Neural cell (in vitro differentiated cells): ENCODE measurements at regions not wholly inside any gene's neighbourhood (a gene's known extent, or its start where the extent isn't known, plus 50 kb on each side); places are given as distances from the start of the nearest gene placed in this dataset.

ENCODE experiments used
- H2AFZ ChIP-seq: fragments of 200-600, 300-800 bp; sonication (generic), shearing (Covaris generic); 2 replicates; pipeline ENCODE4 v1.6.0; 2014; ENCODE audit warnings: low read depth, mild to moderate bottlenecking, antibody characterized with exemption, low read length, moderate library complexity
- H3F3A ChIP-seq: fragments of 200-600 bp; shearing (Covaris generic); 2 replicates; pipeline ENCODE4 v1.6.1; 2016; ENCODE audit warnings: mild to moderate bottlenecking, moderate library complexity, mixed read lengths, antibody characterized with exemption, low read length; ENCODE audit not compliant: insufficient read depth, poor library complexity, severe bottlenecking
- H3K27ac ChIP-seq: fragments of 200-600, 300-800 bp; sonication (generic), shearing (Covaris generic); 2 replicates; pipeline ENCODE4 v1.5.1; 2014; ENCODE audit warnings: mild to moderate bottlenecking, low read length, moderate library complexity
- H3K27me3 ChIP-seq: fragments of 300-800, 200-600 bp; sonication (generic), shearing (Covaris generic); 2 replicates; pipeline ENCODE4 v1.6.0; 2014; ENCODE audit warnings: mild to moderate bottlenecking, low read depth, low read length, moderate library complexity; ENCODE audit not compliant: insufficient read depth
- H3K36me3 ChIP-seq: fragments of 300-800, 200-600 bp; sonication (generic), shearing (Covaris generic); 2 replicates; pipeline ENCODE4 v1.5.1; 2014; ENCODE audit warnings: mild to moderate bottlenecking, antibody characterized with exemption, low read length, moderate library complexity; ENCODE audit not compliant: insufficient read depth
- H3K4me2 ChIP-seq: fragments of 300-800, 200-600 bp; sonication (generic), shearing (Covaris generic); 2 replicates; pipeline ENCODE4 v1.6.0; 2014; ENCODE audit warnings: mild to moderate bottlenecking, low read length
- H3K4me3 ChIP-seq: fragments of 300-800, 200-600 bp; sonication (generic), shearing (Covaris generic); 2 replicates; pipeline ENCODE4 v1.5.1; 2014; ENCODE audit warnings: mild to moderate bottlenecking, low read length, moderate library complexity
- H3K79me2 ChIP-seq: fragments of 200-600 bp; shearing (Covaris generic); replicated peaks from 2 replicates; pipeline ENCODE4 v1.6.0; 2014; ENCODE audit warnings: mild to moderate bottlenecking, low read length, moderate library complexity; ENCODE audit not compliant: insufficient read depth
- H3K9ac ChIP-seq: fragments of 300-800, 200-600 bp; sonication (generic), shearing (Covaris generic); 2 replicates; pipeline ENCODE4 v1.6.1; 2016; ENCODE audit warnings: mild to moderate bottlenecking, low read length, mixed read lengths
- H3K9me2 ChIP-seq: fragments of 200-600 bp; shearing (Covaris generic); 2 replicates; pipeline ENCODE4 v1.6.1; 2016; ENCODE audit warnings: mild to moderate bottlenecking, low read length, mixed read lengths; ENCODE audit not compliant: insufficient read depth
- H3K9me3 ChIP-seq: fragments of 200-600, 300-800 bp; sonication (generic), shearing (Covaris generic); 2 replicates; pipeline ENCODE4 v1.6.1; 2016; ENCODE audit warnings: mild to moderate bottlenecking, mixed run types, low read length, moderate library complexity, mixed read lengths
- H4K20me1 ChIP-seq: fragments of 200-600 bp; shearing (Covaris generic); 2 replicates; pipeline ENCODE4 v1.6.1; 2016; ENCODE audit warnings: mild to moderate bottlenecking, mixed run types; ENCODE audit not compliant: insufficient read depth
- EP300 ChIP-seq: fragments of 450-650 bp; conservative IDR thresholded peaks from 2 replicates; pipeline ENCODE4 v1.6.1; 2014; ENCODE audit warnings: antibody characterized with exemption, mild to moderate bottlenecking, moderate library complexity; ENCODE audit not compliant: poor library complexity, severe bottlenecking
- EZH2 ChIP-seq: fragments of 200-600, 300-800 bp; shearing (Covaris generic), sonication (generic); IDR thresholded peaks from 2 replicates; pipeline ENCODE4 v1.6.1; 2014; ENCODE audit warnings: antibody characterized with exemption, low read length, borderline replicate concordance, mild to moderate bottlenecking; ENCODE audit not compliant: insufficient read depth, poor library complexity, severe bottlenecking
- MXI1 ChIP-seq: fragments of 450-650 bp; conservative IDR thresholded peaks from 2 replicates; pipeline ENCODE4 v1.6.1; 2014; ENCODE audit warnings: antibody characterized with exemption, mild to moderate bottlenecking; ENCODE audit not compliant: poor library complexity, severe bottlenecking
- POLR2AphosphoS5 ChIP-seq: IDR thresholded peaks from 2 replicates; pipeline ENCODE4 v1.6.1; 2012
- RAD21 ChIP-seq: fragments of 450-650 bp; conservative IDR thresholded peaks from 2 replicates; pipeline ENCODE4 v1.6.1; 2014; ENCODE audit warnings: antibody characterized with exemption, mild to moderate bottlenecking, moderate library complexity
- REST ChIP-seq: IDR thresholded peaks from 2 replicates; pipeline ENCODE4 v1.6.1; 2012; ENCODE audit warnings: borderline replicate concordance
- SMC3 ChIP-seq: fragments of 450-650 bp; conservative IDR thresholded peaks from 2 replicates; pipeline ENCODE4 v1.6.1; 2014; ENCODE audit warnings: antibody characterized with exemption, mild to moderate bottlenecking, moderate library complexity; ENCODE audit not compliant: poor library complexity
- TAF1 ChIP-seq: IDR thresholded peaks from 2 replicates; pipeline ENCODE4 v1.6.1; 2012; ENCODE audit warnings: low read depth
- TF ChIP-seq, protein P1 (sequence below): fragments of 450-650 bp; IDR thresholded peaks from 2 replicates; pipeline ENCODE4 v1.5.1; 2014; ENCODE audit warnings: antibody characterized with exemption, mild to moderate bottlenecking, moderate library complexity; ENCODE audit not compliant: poor library complexity, severe bottlenecking

DNA sequence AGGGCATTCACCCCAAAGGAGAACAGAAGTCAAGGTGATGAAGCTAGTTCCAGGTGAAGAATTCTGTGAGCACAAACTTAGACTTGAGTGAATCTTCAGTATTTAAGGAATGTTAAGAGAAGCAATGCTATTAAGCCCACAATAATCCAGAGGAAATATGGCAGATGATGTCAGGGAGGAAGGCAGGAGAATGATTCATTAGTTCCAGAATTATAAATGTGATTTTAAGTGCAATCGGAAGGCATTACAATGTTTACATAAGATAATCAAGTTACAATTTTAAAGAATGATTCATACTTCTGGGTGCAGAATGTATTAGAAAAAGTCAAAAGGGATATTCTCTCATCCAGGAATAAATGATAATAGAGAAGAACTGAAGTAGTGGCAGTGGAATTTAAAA, 545.2 kb upstream of the BRINP3 start:
- Histone ChIP-seq H3K79me2 (no peaks in the 10 kb centered on the region), H3K9me3 (no peaks in the 10 kb centered on the region), H3K9me2 (no peaks in the 10 kb centered on the region), H2AFZ (no peak overlapping the region), H3K4me2 (no peak overlapping the region), H3K4me3 (no peak overlapping the region), H3K9ac (no peak overlapping the region), H3F3A (no peaks in the 10 kb centered on the region), H3K27ac (no peak overlapping the region), H3K27me3 (no peaks in the 10 kb centered on the region), H4K20me1 (no peaks in the 10 kb centered on the region), H3K36me3 (no peaks in the 10 kb centered on the region)
- TF ChIP-seq EP300 = no peak
- TF ChIP-seq TAF1 = no peak

- Histone ChIP-seq H3K79me2 (no peaks in the 10 kb centered on the region), H2AFZ (no peak overlapping the region), H3K4me2 (no peak overlapping the region), H3F3A (no peaks in the 10 kb centered on the region), H3K9ac (no peak overlapping the region), H3K4me3 (no peak overlapping the region), H3K27me3 (no peaks in the 10 kb centered on the region), H3K9me3 (no peaks in the 10 kb centered on the region), H4K20me1 (no peaks in the 10 kb centered on the region), H3K27ac (no peak overlapping the region), H3K36me3 (no peaks in the 10 kb centered on the region), H3K9me2 (no peaks in the 10 kb centered on the region)
- TF ChIP-seq MXI1 (no peak), SMC3 (no peak), REST (no peak), EZH2 (no peak), POLR2AphosphoS5 (no peak), TAF1 (no peak), EP300 (no peak), RAD21 (no peak)
- TF ChIP-seq, protein P1, sequence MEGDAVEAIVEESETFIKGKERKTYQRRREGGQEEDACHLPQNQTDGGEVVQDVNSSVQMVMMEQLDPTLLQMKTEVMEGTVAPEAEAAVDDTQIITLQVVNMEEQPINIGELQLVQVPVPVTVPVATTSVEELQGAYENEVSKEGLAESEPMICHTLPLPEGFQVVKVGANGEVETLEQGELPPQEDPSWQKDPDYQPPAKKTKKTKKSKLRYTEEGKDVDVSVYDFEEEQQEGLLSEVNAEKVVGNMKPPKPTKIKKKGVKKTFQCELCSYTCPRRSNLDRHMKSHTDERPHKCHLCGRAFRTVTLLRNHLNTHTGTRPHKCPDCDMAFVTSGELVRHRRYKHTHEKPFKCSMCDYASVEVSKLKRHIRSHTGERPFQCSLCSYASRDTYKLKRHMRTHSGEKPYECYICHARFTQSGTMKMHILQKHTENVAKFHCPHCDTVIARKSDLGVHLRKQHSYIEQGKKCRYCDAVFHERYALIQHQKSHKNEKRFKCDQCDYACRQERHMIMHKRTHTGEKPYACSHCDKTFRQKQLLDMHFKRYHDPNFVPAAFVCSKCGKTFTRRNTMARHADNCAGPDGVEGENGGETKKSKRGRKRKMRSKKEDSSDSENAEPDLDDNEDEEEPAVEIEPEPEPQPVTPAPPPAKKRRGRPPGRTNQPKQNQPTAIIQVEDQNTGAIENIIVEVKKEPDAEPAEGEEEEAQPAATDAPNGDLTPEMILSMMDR = no peak
Measured at GRCh38 chr1:191025896-191026642, 548.4 kb upstream of the BRINP3 start.
